ENCODE measurements at regions not wholly inside any gene's neighbourhood (a gene's known extent, or its start where the extent isn't known, plus 50 kb on each side); places are given as distances from the start of the nearest gene placed in this dataset.
"Not testable (repeated sequence)": the region's sequence is repeated elsewhere in the genome, so short reads cannot be mapped to it uniquely, and the experiment has no call there.

- H3K27me3 ChIP-seq (ENCODE audit: control insufficient read depth, insufficient read depth, low read length): no peaks in the 10 kb centered on the region
- no peak overlapping the region for H3K4me3 ChIP-seq (ENCODE audit: insufficient read depth, low read depth, low read length)
- no peaks in the 10 kb centered on the region for H3K36me3 ChIP-seq (replicated peaks; ENCODE audit: control insufficient read depth, insufficient read depth, low read length)
- DNase-seq: no peak
Observed at GRCh38 chr3:190984502-190985244, 122.2 kb upstream of the GMNC start.

- no peak overlapping the region for H3K4me3 ChIP-seq (ENCODE audit: insufficient read depth, low read depth, low read length)
- H3K36me3 ChIP-seq (replicated peaks; ENCODE audit: control insufficient read depth, insufficient read depth, low read length): no peaks in the 10 kb centered on the region
- no peak for DNase-seq
- H3K27me3 ChIP-seq (ENCODE audit: control insufficient read depth, insufficient read depth, low read length): no peaks in the 10 kb centered on the region
Observed at GRCh38 chr3:190983875-190984274, 121.4 kb upstream of the GMNC start.

- H3K4me3 ChIP-seq (ENCODE audit: insufficient read depth, low read depth, low read length): no peak overlapping the region
- no peaks in the 10 kb centered on the region for H3K27me3 ChIP-seq (ENCODE audit: control insufficient read depth, insufficient read depth, low read length)
- no peak for DNase-seq
- H3K36me3 ChIP-seq (replicated peaks; ENCODE audit: control insufficient read depth, insufficient read depth, low read length): no peaks in the 10 kb centered on the region
Observed at GRCh38 chr3:190973771-190974170, 111.3 kb upstream of the GMNC start.

- H3K36me3 ChIP-seq (replicated peaks; ENCODE audit: control insufficient read depth, insufficient read depth, low read length): no peaks in the 10 kb centered on the region
- H3K4me3 ChIP-seq (ENCODE audit: insufficient read depth, low read depth, low read length): no peak overlapping the region
- DNase-seq: no peak
- no peaks in the 10 kb centered on the region for H3K27me3 ChIP-seq (ENCODE audit: control insufficient read depth, insufficient read depth, low read length)
Observed at GRCh38 chr3:190972840-190973270, 110.4 kb upstream of the GMNC start.

- no peaks in the 10 kb centered on the region for H3K27me3 ChIP-seq (ENCODE audit: control insufficient read depth, insufficient read depth, low read length)
- no peak for DNase-seq
- no peak overlapping the region for H3K4me3 ChIP-seq (ENCODE audit: insufficient read depth, low read depth, low read length)
- H3K36me3 ChIP-seq (replicated peaks; ENCODE audit: control insufficient read depth, insufficient read depth, low read length): no peaks in the 10 kb centered on the region
Observed at GRCh38 chr3:190972196-190972595, 109.7 kb upstream of the GMNC start.

GRCh38 chr3:190970560-190970959 lies 108.1 kb upstream of the GMNC start:
- H3K36me3 ChIP-seq (replicated peaks; ENCODE audit: control insufficient read depth, insufficient read depth, low read length): no peaks in the 10 kb centered on the region
- no peaks in the 10 kb centered on the region for H3K27me3 ChIP-seq (ENCODE audit: control insufficient read depth, insufficient read depth, low read length)
- no peak overlapping the region for H3K4me3 ChIP-seq (ENCODE audit: insufficient read depth, low read depth, low read length)
- no peak for DNase-seq

GRCh38 chr3:190968616-190969015 lies 106.1 kb upstream of the GMNC start:
- Histone ChIP-seq H3K4me3 (ENCODE audit: insufficient read depth, low read depth, low read length) (no peak overlapping the region), H3K27me3 (ENCODE audit: control insufficient read depth, insufficient read depth, low read length) (no peaks in the 10 kb centered on the region), H3K36me3 (replicated peaks; ENCODE audit: control insufficient read depth, insufficient read depth, low read length) (no peaks in the 10 kb centered on the region)
- DNase-seq: peak; percentile 33

- not testable (repeated sequence) for H3K36me3 ChIP-seq (replicated peaks; ENCODE audit: control insufficient read depth, insufficient read depth, low read length); DNase-seq; H3K27me3 ChIP-seq (ENCODE audit: control insufficient read depth, insufficient read depth, low read length)
- peak overlapping the region; percentile 38 for H3K4me3 ChIP-seq (ENCODE audit: insufficient read depth, low read depth, low read length)
Observed at GRCh38 chr3:190964931-190965330, 102.4 kb upstream of the GMNC start.

GRCh38 chr3:190959077-190959476 lies 96.6 kb upstream of the GMNC start:
- no peaks in the 10 kb centered on the region for H3K27me3 ChIP-seq (ENCODE audit: control insufficient read depth, insufficient read depth, low read length)
- no peak for DNase-seq
- no peaks in the 10 kb centered on the region for H3K36me3 ChIP-seq (replicated peaks; ENCODE audit: control insufficient read depth, insufficient read depth, low read length)
- no peak overlapping the region for H3K4me3 ChIP-seq (ENCODE audit: insufficient read depth, low read depth, low read length)

GRCh38 chr3:190941694-190942260 lies 79.3 kb upstream of the GMNC start:
- Histone ChIP-seq H3K4me3 (ENCODE audit: insufficient read depth, low read depth, low read length) (no peak overlapping the region), H3K27me3 (ENCODE audit: control insufficient read depth, insufficient read depth, low read length) (no peaks in the 10 kb centered on the region), H3K36me3 (replicated peaks; ENCODE audit: control insufficient read depth, insufficient read depth, low read length) (no peaks in the 10 kb centered on the region)
- DNase-seq: peak; percentile 17

GRCh38 chr3:190934616-190935015 lies 72.1 kb upstream of the GMNC start:
- not testable (repeated sequence) for H3K36me3 ChIP-seq (replicated peaks; ENCODE audit: control insufficient read depth, insufficient read depth, low read length); H3K27me3 ChIP-seq (ENCODE audit: control insufficient read depth, insufficient read depth, low read length); DNase-seq; H3K4me3 ChIP-seq (ENCODE audit: insufficient read depth, low read depth, low read length)

GRCh38 chr3:190926619-190927018 lies 64.1 kb upstream of the GMNC start:
- Histone ChIP-seq H3K27me3 (ENCODE audit: control insufficient read depth, insufficient read depth, low read length) (no peaks in the 10 kb centered on the region), H3K4me3 (ENCODE audit: insufficient read depth, low read depth, low read length) (no peak overlapping the region), H3K36me3 (replicated peaks; ENCODE audit: control insufficient read depth, insufficient read depth, low read length) (no peaks in the 10 kb centered on the region)
- DNase-seq: no peak

- no peaks in the 10 kb centered on the region for H3K36me3 ChIP-seq (replicated peaks; ENCODE audit: control insufficient read depth, insufficient read depth, low read length)
- no peaks in the 10 kb centered on the region; the same call in 1 of the 2 replicates for H3K27me3 ChIP-seq (ENCODE audit: control insufficient read depth, insufficient read depth, low read length)
- H3K4me3 ChIP-seq (ENCODE audit: insufficient read depth, low read depth, low read length): no peak overlapping the region
- no peak for DNase-seq
Observed at GRCh38 chr3:190912736-190913135, 50.2 kb upstream of the GMNC start.
